ENCODE measurements at regions not wholly inside any gene's neighbourhood (a gene's known extent, or its start where the extent isn't known, plus 50 kb on each side); places are given as distances from the start of the nearest gene placed in this dataset.
"Not testable (repeated sequence)": the region's sequence is repeated elsewhere in the genome, so short reads cannot be mapped to it uniquely, and the experiment has no call there.

- WGBS, 3 donors = 79 to 91% (median 90%) methylated on average over 10 of the region's 10 CpGs
- H3K27ac ChIP-seq (ENCODE audit: low read depth, low read length) = no peak overlapping the region
These were observed 131.2 kb upstream of the TBX3 start for GRCh38 chr12:114815026-114815795.

DNA sequence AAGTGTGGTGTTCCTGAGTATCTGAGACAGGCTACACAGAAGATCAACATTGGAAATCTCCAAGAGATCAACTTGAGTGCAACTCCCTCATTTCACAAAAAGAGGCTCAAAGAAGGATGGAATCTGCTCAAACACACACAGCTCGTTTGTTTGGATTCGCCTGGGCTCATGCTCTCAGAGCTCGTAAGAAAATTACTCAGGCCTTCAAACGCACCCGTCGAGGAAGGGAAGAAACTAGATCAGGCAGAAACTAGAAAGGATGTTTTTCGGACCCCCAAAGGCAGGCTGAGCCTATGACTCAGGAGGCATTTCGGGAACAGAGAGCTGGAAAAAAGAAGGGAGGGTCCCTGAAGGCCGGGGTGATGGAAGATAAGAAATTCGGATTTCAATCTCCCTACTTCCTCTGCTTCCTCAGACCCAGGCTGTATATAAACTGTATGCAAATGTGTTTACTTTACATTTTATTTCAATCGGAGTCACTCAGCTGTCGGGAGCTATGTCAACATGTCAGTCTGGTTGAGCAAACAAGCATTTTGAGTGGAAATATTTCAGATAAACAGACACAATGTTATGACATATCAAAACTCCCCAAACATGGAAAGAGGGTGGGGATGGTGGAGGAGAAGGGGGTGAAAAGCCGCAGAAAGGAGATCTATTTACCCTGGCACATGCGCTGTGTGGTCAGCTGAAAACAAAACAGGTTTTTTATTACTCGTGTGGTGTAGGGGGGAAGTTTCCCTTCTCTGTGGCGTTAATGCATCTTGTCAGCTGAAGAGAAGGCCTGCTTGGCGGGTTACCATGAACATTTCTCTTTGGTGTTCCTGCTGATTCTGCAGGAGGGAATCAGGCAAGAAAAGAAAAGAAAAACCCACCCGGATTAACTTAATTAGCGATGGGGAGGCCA, 129.1 kb upstream of the TBX3 start:
- WGBS, 3 donors = 16 to 48% (median 38%) methylated on average over 19 of the region's 19 CpGs
- no peak overlapping the region for H3K27ac ChIP-seq (ENCODE audit: low read depth, low read length)

- WGBS, 3 donors = 77 to 92% (median 87%) methylated on average over 4 of the region's 4 CpGs
- no peak overlapping the region for H3K27ac ChIP-seq (ENCODE audit: low read depth, low read length)
These were observed 128.4 kb upstream of the TBX3 start for GRCh38 chr12:114812384-114812783.

DNA sequence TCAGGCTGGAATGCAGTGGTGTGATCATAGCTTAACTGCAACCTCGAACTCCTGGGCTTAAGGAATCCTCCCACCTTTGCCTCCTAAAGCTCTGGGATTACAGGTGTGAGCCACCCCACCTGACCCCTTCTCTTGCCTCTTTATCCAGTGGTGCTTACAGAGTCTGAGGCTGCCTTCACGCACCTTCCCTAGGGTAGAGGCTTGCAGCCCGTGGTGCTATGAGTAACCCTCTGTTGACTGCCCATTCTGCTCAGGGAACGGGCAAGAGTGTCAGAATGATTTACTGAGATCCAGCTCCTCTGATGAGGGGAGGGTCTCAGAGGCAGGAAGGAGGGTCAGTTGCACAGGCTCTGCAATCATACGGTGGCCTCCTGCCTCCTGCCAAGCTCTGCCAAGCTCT, 125.1 kb upstream of the TBX3 start:
- WGBS, 3 donors = 32 to 62% (median 61%) methylated on average over 5 of the region's 5 CpGs

DNA sequence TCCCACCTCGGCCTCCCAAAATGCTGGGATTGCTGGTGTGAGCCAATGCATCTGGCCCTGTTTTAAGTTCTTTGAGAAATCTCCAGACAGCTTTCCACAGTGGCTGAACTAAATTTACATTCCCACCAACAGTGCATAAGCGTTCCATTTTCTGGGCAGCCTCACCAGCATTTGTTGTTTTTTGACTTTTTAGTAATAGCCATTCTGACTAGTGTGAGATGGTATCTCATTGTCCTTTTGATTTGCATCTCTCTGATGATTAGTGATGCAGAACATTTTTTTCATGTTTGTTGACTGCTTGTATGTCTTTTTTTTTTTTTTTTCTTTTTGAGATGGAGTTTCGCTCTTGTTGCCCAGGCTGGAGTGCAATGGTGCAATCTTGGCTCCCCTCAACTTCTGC, 117.4 kb upstream of the TBX3 start:
- not testable (repeated sequence) for H3K27ac ChIP-seq (ENCODE audit: low read depth, low read length)
- 83 to 93% (median 89%) methylated on average over 3 of the region's 3 CpGs for WGBS, 3 donors

More for the DNA sequence above, 125.1 kb upstream of the TBX3 start:
- H3K27ac ChIP-seq (ENCODE audit: low read depth, low read length) = no peak overlapping the region

- 82 to 89% (median 82%) methylated on average over 7 to 8 of the region's 8 CpGs for WGBS, 3 donors
- H3K27ac ChIP-seq (ENCODE audit: low read depth, low read length) = not testable (repeated sequence)
These were observed 116.6 kb upstream of the TBX3 start for GRCh38 chr12:114800566-114800965.

DNA sequence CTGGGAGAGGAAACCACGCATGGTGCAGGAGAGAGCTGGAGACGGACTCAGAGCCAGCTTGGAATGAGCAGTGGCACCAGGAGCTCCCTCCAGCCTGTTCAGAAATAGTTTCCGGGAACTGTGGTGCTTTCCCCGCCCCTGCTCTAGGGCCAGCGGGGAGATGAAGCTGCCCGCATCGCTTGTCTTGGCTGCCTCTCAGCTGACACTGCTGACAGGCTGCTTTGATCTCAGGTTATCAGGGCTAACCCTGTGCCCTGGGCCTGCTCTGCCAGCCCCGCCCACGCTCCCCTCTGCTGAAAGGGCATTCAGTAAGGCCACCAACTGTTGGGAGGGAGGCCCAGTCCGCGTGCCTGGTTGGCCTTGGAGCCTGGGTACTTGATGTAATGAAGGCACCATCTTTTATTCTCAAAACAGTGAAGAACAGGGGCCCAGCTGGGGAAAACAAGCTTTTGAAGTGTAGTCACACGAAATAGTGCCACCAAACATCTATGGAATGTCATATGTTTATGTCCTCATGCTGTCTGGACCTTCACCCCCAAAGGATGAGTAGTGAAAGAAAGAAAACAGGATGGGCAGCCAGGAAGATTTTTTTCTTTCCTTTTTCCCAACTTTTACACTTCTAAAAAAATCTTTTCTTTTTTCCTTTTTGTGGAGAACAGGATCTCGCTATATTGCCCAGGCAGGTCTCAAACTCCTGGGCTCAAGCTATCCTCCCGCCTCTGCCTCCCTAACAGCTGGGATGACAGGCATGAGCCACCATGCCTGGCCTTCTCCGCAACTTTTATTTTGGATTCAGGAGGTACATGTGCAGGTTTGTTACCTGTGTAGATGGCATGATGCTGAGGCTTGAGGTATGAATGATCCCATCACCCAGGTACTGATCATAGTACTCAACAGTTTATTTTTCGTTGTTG, 115.9 kb upstream of the TBX3 start:
- 36 to 66% (median 64%) methylated on average over 16 of the region's 16 CpGs for WGBS, 3 donors
- H3K27ac ChIP-seq (ENCODE audit: low read depth, low read length) = no peak overlapping the region

DNA sequence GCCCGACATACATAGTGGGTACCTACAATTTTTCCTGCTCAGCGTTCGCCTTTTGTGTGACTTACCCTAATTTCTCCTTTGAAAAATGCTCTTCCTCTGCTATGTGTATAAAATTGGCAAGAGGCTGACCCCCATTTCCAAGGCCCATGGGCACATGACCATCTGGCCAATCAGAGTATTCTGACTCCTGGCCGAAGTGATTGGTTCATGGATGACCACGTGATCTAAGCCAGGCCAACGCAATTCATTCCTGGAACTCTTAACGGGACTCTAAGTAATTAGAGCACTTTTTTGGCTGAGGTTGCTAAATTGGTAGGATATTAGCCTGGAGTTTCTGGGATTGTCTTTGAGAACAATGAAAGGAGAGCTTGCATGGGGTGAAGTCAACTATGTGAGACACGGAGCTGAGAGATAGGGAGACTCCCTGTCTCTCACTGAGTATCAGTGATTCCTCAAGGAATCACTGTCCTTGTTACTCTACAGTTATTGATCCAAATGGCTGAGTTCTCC, 110.1 kb upstream of the TBX3 start:
- no peak overlapping the region for H3K27ac ChIP-seq (ENCODE audit: low read depth, low read length)
- 76 to 85% (median 82%) methylated on average over 8 of the region's 8 CpGs for WGBS, 3 donors

DNA sequence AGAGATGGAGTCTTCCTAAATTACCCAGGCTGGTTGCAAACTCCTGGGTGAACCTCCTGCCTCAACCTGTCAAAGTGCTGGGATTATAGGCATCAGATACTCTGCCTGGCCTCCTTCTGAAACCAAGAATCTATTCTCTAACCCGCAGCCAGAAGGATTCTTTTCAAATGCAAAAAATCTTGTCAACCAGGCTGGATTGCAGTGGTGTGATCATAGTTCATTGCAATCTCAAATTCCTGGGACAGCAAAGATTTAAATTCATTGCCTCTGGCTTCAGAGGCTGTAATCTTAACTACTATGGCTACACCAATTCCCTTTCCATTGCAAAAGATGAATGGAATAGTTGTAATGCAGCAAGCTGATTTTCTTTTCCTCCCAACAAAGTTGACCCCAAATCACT, 106.3 kb upstream of the TBX3 start:
- H3K27ac ChIP-seq (ENCODE audit: low read depth, low read length) = no peak overlapping the region
- WGBS, 3 donors = 81 to 92% (median 84%) methylated on average over 1 of the region's 1 CpG

DNA sequence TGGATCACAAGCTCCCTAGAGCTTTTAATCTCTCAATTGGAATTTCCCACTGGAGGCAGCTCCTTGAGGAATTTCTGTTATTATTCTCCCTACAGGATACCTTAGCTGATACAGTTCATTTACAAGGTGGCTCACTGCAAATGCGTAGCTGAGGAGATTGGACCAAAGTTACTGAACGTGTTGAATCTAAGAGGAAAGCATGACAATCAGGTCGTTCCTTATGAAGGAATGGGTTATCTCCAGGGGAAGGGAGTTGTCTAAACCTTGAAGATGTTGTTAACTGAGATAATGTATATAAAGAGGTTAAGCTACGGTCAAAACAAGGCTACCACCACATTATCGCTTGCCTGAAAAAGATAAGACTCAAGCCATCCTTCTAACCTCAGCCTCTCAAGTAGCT, 105.8 kb upstream of the TBX3 start:
- H3K27ac ChIP-seq (ENCODE audit: low read depth, low read length) = no peak overlapping the region

DNA sequence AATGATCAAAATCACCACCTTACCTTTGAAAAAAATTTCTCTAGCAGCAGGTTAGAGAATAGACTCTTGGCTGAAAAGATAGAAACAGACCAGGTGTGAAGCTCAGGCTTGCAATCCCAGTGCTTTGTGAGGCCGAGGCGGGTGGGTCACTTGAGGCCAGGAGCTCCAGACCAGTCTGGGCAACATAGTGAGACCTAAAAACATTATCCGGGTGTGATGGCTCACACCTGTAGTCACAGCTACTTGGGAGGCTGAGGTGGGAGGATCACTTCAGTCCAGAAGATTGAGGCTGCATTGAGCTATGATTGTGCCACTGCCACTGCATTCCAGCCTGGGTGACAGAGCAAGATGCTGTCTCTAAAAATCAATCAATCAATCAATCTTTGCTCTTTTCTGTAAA, 105.3 kb upstream of the TBX3 start:
- H3K27ac ChIP-seq (ENCODE audit: low read depth, low read length) = no peak overlapping the region
- WGBS, 3 donors = 90 to 98% (median 91%) methylated on average over 3 of the region's 3 CpGs

More for the DNA sequence above, 105.8 kb upstream of the TBX3 start:
- WGBS, 3 donors = 67 to 81% (median 79%) methylated on average over 5 of the region's 5 CpGs

- no peak overlapping the region for H3K27ac ChIP-seq (ENCODE audit: low read depth, low read length)
- 48 to 95% (median 65%) methylated on average over 3 of the region's 3 CpGs for whole genome bisulfite sequencing, 3 donors
These were observed 100.6 kb upstream of the TBX3 start for GRCh38 chr12:114784526-114784925.

DNA sequence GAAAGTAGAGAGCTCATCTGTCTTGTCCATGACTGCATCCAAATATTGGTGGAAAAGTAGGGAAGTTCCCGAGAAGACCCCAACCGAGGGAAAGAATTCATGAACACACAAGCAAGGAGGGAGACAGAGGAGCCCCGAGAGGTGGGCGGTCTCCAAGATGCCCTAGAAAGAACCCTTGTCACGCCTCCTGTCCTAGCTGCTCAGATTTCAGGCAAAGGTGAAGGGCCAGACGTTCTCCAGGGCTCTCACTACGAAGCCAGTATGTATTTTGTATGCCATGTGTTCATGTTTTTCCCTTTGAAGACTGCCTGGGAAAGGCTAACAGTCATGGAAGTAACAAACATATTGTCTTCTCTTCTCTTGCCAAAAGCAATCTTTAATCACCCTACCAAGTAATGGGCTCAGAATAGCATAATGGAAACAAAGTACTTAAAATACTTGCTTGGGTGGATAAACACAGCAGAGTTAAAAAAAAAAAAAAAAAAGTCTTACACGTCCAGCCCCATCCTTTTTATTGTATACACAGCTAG, 99.2 kb upstream of the TBX3 start:
- WGBS, 3 donors = 40 to 62% (median 53%) methylated on average over 8 of the region's 8 CpGs
- no peak overlapping the region for H3K27ac ChIP-seq (ENCODE audit: low read depth, low read length)

DNA sequence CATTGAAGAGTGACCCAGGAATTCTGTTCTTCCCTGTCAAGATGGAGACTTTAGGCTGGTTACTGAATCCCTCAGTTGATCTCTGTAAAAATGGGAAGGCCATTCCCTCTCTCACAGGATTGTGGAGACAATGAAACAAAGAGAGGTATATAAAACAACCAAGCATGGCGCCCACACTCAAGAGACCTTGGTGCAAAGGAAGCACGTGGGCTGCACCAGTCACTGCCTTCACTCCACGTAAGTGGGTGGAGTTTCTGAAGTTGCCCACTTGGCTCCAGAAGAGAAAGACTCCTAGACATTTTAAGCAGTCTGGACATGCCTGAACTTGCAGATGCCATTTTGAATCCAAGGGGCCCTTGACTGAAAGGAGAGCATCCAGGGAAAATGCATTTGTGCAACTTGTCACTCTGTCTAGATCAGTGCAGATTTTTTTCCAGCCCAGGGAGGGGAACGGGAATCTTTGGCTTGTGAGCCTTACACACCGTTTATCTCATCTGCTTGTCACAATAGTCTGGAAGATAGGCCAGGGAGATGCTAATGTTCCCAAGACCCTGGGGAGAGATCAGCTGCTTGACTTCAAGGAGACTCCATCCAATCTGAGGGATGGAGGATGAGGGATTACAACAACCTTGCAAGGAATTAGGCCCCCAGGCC, 96.9 kb upstream of the TBX3 start:
- 59 to 79% (median 74%) methylated on average over 5 of the region's 5 CpGs for WGBS, 3 donors
- H3K27ac ChIP-seq (ENCODE audit: low read depth, low read length) = no peak overlapping the region

DNA sequence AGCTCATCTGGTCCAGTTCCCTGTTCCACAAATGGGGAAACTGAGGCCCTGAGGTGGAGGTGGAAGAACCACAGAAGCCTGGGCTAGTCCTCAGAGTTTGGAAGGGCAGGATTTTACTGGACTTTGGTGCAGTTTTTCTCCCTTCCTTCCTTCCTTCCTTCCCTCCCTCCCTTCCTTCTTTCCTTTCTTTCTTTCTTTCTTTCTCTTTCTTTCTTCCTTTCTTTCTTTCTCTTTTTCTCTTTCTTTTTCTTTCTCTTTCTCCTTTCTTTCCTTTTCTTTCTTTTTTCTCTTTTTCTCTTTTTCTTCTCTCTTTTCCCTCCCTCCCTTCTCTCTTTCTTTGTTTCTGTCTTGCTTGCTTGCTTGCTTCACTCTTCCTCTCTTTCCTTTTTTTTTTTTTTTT, 95.7 kb upstream of the TBX3 start:
- H3K27ac ChIP-seq (ENCODE audit: low read depth, low read length) = no peak overlapping the region

DNA sequence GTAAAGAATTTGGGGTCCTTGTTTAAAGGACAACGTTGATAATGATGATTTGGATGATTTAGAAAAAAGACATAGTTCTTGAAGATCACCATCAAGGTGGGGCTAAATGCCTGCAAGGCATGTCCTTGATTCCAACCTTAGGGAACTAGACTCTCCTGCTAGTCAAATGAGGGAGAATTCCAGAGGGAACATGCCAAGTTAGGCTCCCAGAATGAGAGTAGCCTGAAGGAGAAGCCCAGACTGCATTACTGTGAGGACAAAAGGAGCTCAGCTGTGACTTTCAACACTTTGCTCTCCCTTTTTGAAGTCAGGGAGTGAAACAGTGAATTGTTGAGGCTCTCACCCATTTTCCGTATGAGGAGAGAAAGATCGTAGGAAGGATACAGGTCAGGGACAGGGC, 95.2 kb upstream of the TBX3 start:
- 59 to 82% (median 79%) methylated on average over 3 of the region's 3 CpGs for WGBS, 3 donors
- H3K27ac ChIP-seq (ENCODE audit: low read depth, low read length) = no peak overlapping the region

DNA sequence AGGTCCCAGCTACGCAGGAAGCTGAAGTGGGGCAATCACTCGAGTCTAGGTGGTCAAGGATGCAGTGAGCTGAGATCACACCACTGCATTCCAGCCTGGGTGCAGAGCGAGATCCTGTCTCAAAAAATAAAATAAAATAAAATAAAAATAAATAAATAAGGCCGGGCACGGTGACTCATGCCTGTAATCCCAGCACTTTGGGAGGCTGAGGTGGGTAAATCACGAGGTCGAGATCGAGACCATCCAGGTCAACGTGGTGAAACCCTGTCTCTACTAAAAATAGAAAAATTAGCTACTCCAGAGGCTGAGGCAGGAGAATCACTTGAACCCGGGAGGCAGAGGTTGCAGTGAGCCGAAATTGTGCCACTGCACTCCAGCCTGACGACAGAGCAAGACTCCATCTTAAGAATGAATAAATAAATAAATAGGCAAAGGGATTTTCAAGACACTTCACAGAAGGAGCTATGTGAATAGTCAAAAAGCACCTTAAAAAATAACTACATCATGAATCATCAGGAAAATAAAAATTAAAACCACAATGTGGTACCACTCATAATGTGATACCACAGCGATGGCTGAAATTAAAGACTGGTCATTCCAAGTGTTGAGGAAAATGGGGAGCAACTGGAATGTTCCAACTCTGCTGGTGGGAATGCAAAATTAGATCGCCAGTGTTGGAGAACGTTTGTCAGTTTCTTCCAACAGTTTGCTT, 92.9 kb upstream of the TBX3 start:
- H3K27ac ChIP-seq (ENCODE audit: low read depth, low read length) = no peak overlapping the region
- 79 to 91% (median 86%) methylated on average over 15 of the region's 15 CpGs for WGBS, 3 donors

Measured in adipose tissue (tissue), 3 donors.